Activated CD4-positive, alpha-beta T cell treated with anti-CD3 and anti-CD28 coated beads, Interleukin-2, Interleukin-4, amounts not matched to agents 100 ng/mL and 50 ng/mL, durations not matched to agents 16 hours and 8 hours (primary cell): ENCODE measurements at regions not wholly inside any gene's neighbourhood (a gene's known extent, or its start where the extent isn't known, plus 50 kb on each side); places are given as distances from the start of the nearest gene placed in this dataset.
A peak's percentile ranks its signal among the peaks of the same experiment; 100 is the strongest.
"Not testable (repeated sequence)": the region's sequence is repeated elsewhere in the genome, so short reads cannot be mapped to it uniquely, and the experiment has no call there.

Experiments
- DNase-seq: peaks from one replicate; pipeline ENCODE4 v3.0.0-alpha.2; 2020; ENCODE audit warnings: low spot score

- DNase-seq, result no peak
Measured at GRCh38 chr1:101550581-101550980, 313.8 kb downstream of the S1PR1 start.

DNA sequence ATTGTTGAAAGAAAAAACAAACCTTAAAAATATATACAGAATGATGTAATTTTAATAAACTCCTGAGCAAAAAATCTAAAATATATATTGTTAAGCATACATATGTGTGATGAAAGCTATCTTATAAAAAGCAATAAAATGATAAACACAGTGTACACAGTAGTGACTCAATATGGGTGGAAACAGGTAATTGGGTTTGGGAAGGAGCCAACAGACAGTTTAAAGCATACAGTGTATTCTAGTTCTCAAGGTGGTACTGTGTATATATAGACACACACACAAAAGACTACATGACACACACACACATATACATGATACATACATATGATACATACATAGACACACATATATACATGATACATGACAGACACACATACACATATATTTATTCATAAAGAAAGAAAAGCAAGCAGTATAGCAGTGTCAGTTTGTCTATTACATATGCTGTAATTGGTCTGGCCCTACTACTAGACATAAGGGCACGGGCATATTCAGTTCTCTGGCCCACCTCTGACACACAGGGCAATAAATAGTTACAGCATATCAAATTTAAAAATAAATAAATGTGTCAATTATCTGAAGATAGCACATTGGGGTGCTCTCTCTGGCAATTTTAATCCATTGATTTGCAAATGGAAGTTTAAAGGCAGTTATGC is 330.2 kb downstream of the S1PR1 start:
- DNase-seq, result no peak

DNA sequence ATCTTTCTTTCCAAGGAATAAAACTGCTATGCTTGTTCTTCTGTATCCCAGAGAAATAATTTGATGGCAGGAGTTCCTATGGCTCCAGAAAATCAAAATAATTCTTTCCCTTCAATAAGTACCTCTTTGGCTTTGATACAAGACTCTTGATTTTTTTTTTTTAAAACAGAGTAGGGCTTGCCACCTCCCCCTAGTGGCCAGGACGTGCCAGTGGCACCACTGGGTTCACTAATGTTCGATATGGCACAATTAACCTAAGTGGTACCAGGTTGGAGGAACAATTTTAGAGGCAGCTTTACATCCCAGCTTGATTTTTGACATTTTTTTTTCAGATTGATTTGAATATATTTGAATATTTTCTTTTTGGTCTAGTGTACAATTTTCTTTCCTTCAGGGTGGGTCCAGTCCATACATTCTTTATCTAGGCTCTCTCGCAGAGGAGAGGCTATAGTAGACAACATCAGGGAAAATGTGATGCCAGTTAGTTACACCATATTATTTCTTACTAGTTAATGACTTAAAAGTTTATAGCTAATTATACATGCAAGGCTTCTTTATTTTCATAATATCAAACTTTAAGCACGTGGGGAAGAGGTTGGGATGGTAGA is 330.9 kb downstream of the S1PR1 start:
- DNase-seq, result peak; percentile 37

- no peak for DNase-seq
Measured at GRCh38 chr1:101587741-101588140, 350.9 kb downstream of the S1PR1 start.

- no peak for DNase-seq
Measured at GRCh38 chr1:101588677-101589076, 351.9 kb downstream of the S1PR1 start.

DNA sequence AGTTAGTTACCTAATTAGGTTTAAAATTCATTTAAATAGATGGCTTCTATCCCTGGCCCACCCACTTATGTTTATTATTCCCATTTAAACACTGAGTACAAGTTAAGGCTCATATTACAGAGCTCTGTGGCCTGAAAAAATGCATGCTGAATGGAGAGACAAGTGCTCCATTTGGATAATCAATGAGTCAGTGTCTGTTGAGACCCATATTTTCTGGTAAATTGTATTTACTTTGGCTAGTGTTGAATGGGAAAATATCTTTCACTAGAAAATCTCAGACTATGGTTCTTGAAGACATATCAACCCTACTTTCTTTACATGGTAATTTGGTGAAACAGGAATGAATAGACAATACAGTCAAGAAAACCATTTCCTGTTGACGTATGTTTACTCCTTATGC is 356.0 kb downstream of the S1PR1 start:
- DNase-seq, result no peak

DNA sequence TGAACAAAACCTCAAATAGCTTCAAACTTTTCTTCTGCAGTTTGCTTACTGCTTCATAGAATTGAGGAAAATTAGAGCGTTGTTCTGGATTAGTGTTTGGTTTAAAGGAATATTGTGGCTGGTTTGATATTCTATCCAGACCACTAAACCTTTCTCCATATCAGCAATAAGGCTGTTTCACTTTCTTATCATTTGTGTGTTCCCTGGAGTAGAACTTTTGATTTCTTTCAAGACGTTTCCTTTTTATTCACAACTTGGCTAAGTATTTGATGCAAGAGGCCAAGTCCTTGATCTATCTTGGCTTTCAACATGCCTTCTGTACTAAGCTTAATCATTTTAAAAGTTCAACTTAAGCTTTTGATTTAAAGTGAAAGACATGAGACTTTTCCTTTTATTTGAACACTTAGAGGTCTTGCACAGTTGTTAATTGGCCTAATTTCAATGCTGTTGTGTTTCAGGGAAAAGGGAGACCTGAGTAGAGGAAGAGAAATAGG is 359.1 kb downstream of the S1PR1 start:
- no peak for DNase-seq

DNA sequence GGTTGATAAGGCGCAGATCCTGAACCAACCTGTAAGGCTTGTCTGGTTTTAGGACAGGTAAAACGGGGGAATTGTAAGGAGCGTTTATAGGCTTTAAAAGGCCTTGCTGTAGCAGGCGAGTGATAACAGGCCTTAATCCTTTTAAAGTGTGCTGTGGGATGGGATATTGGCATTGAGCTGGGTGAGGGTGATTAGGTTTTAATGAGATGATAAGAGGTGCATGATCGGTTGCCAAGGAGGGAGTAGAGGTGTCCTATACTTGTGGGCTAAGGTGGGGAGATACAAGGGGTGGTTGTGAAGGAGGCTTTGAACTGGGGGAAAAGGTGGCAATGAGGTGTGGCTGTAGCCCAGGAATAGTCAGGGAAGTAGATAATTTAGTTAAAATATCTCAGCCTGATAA is 363.8 kb downstream of the S1PR1 start:
- DNase-seq, result not testable (repeated sequence)

DNA sequence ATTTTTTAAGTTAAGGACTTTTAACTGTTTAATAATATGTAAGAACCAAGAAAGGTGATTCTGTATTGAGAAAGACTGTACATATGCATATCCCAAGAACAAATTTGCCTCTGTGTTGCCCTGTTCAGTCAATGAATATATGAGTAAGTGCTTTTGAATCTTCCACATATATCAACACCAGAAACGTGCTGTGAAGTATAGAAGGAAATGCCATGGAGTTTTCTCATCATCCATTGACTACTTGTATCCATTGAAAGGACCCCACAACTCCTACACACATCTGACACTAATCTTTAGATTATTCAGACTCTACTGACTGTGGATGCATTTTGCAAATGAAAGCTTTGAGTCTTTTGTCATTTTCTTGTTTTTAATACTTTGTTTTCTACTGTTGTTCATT is 366.9 kb downstream of the S1PR1 start:
- no peak for DNase-seq

DNA sequence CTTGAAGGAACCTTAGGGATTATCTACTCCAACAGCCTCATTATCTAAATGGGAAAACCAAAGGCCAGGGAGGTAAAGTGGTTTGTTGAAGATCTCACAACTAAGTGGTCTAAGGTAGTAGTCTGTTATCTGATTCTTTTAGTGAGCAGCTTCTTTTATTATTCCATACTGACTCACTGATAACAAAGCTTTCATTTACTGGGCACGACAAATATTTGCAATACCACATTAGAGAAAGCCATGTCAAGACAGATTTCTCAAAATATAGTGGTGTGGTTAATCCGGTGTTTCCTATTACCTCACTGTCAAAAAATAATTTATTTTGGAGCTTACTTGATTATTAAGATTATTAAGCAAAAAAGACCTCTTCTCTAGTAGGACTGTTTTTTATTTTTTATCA is 369.1 kb downstream of the S1PR1 start:
- no peak for DNase-seq

GRCh38 chr1:101613546-101613945 is 376.7 kb downstream of the S1PR1 start:
- DNase-seq, result no peak

- no peak for DNase-seq
Measured at GRCh38 chr1:101618900-101619299, 377.8 kb downstream of the OLFM3 start.

DNA sequence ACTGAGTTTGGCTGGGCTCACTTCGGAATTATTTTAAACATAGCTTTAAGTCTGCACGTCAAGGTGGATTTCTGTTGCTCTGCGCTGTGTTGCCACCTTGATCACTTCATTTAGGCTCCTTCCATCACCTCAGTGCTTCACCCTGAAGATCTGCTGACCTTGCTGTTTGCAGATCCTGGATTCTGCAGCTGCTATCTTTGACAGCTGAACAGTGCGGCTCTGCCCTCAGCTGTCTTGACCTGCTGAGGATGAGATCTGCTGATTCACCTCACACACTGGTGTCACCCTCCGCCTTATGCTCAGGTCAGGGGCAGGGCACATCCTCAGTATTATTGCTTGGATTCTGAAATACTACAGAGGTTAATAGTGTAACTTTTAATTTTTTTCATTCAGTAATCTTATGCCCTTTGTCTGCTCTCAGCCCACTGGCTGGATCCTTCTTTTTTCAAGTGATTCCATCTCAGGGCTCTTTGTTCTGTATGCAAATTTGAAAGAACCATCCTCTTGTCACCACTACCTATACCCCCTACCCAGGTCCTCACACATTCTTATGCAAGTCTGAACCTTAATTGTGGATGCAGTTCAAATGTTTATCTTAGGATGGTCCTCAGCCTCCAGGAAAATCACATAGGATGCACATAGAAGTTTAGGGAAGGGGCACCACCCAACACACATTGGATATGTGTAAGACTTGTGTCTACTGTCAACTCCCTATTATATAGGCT is 364.0 kb downstream of the OLFM3 start:
- no peak for DNase-seq

DNA sequence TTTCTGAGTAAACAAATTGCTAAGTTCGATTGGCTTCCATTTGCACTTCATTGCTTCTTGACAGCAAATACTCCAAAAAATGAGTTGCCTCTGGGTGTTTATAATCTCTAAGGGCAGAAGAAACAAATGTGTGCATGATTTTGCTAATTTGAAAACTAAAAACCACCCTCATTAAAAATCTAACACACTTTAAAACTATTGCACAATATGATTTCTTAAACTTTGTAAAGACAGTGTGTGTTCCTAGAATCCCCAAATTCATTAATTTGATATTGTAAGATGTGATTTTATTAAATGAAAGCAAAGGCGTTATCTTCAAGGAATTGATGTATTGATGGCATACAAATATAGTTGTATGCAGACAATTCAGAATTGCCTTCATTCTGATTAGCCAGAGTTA is 350.9 kb downstream of the OLFM3 start:
- DNase-seq, result no peak

DNA sequence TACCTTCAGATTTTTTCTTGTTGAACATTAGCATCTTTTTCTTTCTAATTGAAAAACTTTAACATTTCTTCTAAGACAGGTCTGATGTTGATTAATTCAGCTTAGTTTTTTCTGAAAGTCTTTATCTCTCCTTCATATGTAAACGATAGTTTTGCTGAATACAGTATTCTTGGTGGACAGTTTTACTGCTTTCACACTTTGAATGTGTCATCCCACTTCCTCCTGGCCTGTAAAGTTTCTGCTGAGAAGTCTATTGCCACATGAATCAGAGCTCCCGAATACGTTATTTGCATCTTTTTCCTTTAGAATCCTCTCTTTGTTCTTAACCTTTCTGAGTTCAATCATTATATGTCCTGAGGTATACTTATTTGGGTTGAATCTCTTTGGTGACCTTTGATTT is 344.2 kb downstream of the OLFM3 start:
- no peak for DNase-seq

DNA sequence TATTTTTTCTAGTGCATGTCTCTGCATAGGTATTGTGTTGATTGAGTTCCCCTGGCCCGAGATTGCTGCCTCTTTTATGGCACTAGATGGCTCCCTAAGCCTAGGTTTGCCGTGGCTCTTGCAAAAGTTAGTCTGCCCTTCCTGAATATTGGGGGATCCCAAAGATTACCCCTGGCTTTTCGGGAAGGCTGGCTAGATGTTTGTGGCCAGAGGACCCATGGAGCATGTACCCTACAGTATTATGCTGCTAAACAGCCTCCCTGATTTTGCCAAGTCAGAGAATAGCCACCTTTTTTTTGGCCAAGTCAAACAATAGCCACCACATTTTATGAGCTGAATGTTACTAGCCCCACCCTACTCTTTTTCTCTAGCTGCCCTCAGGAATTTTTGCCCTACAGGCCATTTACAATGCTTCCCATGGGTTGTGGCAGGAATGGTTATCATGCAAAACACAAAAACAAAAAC is 343.2 kb downstream of the OLFM3 start:
- DNase-seq, result no peak

DNA sequence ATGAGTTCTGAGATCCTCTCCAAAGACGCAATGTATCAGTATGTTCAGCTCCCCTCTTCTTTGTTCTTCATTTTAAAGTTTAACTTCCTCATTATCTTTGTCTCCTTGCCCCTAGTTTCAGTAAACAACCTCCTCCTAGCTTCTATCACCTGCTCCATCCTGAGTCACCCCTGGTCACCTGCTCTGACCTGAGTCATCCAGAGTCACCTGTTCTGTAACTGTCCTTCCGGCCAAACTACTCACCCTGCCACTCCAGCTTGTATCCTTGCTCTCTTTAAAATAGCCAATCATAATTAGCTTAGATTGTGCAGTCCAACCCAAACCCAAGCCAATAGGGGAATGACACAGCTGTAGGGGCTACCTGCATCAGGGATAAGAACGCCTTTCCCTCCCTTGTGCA is 332.0 kb downstream of the OLFM3 start:
- DNase-seq, result no peak

DNA sequence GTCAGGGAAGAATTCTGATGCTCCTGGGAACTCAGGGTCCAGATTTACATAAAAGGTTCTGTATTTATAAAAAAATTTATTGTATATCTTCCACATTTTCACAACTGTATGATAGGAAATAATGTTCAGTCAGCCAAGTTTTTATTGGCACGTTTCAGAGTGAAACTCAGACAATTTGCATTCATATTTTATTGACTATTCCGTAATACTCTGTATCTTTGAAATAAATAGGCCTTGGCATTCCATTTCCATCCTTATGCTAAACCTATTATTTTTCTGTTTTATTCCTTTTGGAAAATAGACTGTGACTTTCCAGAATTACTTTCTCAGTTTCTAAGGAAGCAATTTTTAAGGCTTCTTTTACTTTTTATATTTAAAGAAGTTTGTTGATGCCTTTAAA is 329.0 kb downstream of the OLFM3 start:
- no peak for DNase-seq

GRCh38 chr1:101683136-101683535 is 313.6 kb downstream of the OLFM3 start:
- DNase-seq, result no peak

DNA sequence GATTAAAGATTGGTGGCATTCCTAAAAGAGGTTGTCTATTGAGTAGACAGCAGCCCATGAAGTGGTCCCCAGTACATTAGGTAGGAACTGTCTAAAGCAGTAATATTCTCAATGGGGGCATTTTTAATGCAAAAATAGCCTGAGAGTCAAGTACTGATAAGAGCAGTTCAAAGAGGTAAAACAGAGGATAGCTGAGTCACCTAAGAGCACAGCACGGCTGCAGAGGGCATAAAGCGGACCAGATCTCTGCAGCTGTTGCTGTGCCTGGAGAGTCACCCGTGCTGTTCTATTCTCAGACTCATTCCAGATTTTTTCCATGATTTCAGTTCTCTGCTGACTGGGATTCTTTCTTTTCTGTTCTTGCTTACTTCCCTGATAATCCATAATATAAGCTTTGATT is 313.2 kb downstream of the OLFM3 start:
- no peak for DNase-seq

DNA sequence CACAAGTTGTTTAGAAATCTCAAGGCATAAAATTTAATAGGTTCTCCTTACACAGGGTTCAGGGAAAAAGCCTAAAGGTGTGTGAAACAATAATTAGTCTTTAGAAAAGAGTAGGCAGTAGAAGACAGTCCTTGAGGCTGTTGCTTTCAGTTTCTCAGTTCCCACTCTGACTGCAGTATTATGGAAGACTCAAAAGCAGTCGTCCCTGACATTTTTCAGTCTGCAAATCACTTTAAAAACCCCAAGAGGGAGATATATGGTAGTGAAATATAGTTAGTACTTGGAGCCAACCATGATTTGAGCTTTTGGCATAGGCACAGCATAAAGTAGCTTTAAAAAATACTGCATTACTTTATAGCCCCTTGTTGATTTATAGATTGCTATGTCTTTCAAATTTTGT is 299.7 kb downstream of the OLFM3 start:
- DNase-seq, result no peak

- DNase-seq, result no peak
Measured at GRCh38 chr1:101698681-101699080, 298.0 kb downstream of the OLFM3 start.

DNA sequence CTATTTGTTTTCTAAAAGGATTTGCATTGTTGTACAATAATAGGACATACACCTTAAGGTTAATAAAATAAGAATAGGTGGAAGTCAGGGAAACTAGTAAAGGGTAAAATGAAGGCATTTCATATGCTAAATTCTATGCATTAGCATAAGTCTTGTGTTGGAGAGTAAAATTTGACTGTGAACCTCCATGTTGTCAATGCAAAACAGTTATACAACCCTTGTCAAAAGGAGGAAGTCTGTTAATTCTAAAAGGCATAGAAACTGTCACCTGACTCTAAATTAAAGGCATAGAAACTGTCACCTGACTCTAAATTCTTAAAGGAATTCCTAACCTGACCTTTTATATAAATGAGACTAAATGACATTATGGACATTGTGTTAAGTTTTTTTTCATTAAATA is 291.8 kb downstream of the OLFM3 start:
- no peak for DNase-seq
